GM12873 (cell line): ENCODE measurements at regions not wholly inside any gene's neighbourhood (a gene's known extent, or its start where the extent isn't known, plus 50 kb on each side); places are given as distances from the start of the nearest gene placed in this dataset.

ENCODE experiments used
- CTCF ChIP-seq: IDR thresholded peaks from 2 replicates; pipeline ENCODE4 v1.5.1; 2012; ENCODE audit warnings: low read depth, mild to moderate bottlenecking, moderate library complexity, low read length, control low read depth; ENCODE audit not compliant: insufficient read depth; ENCODE audit errors: missing control alignments

GRCh38 chr4:141502755-141503154 lies 133.6 kb upstream of the IL15 start:
- no peak for TF ChIP-seq CTCF

GRCh38 chr4:141503260-141503659 lies 133.1 kb upstream of the IL15 start:
- no peak for TF ChIP-seq CTCF

- TF ChIP-seq CTCF: no peak
These were observed 125.3 kb upstream of the IL15 start for GRCh38 chr4:141511055-141511454.

- no peak for TF ChIP-seq CTCF
These were observed 122.5 kb upstream of the IL15 start for GRCh38 chr4:141513866-141514265.

- no peak for TF ChIP-seq CTCF
These were observed 118.2 kb upstream of the IL15 start for GRCh38 chr4:141518222-141518621.

GRCh38 chr4:141524116-141524515 lies 112.3 kb upstream of the IL15 start:
- no peak for TF ChIP-seq CTCF

- TF ChIP-seq CTCF: no peak
These were observed 111.5 kb upstream of the IL15 start for GRCh38 chr4:141524841-141525240.

- no peak for TF ChIP-seq CTCF
These were observed 105.8 kb upstream of the IL15 start for GRCh38 chr4:141530627-141531026.
